Liver (tissue), 3 donors: ENCODE measurements at regions not wholly inside any gene's neighbourhood (a gene's known extent, or its start where the extent isn't known, plus 50 kb on each side); places are given as distances from the start of the nearest gene placed in this dataset.

Experiments used
- HNF4G ChIP-seq: IDR thresholded peaks from 2 replicates; pipeline ENCODE4 v1.6.1; 2016; ENCODE audit warnings: antibody characterized with exemption
- SP1 ChIP-seq: IDR thresholded peaks from 2 replicates; pipeline ENCODE4 v1.6.1; 2018; ENCODE audit warnings: antibody characterized with exemption, mild to moderate bottlenecking
- TAF1 ChIP-seq: conservative IDR thresholded peaks from 2 replicates; pipeline ENCODE4 v1.6.1; 2016; ENCODE audit warnings: antibody characterized with exemption, mild to moderate bottlenecking
- YY1 ChIP-seq: IDR thresholded peaks from 2 replicates; pipeline ENCODE4 v1.6.1; 2016; ENCODE audit warnings: antibody characterized with exemption, mild to moderate bottlenecking
- TF ChIP-seq, protein P1 (sequence below): fragments of 150-350 bp; IDR thresholded peaks from 2 replicates; pipeline ENCODE4 v1.5.1; 2017; ENCODE audit warnings: improper control_type of control experiment, low read depth, low read length; ENCODE audit not compliant: missing input control
- TF ChIP-seq, protein P2 (sequence below): IDR thresholded peaks from 2 replicates; pipeline ENCODE4 v1.6.1; 2016; ENCODE audit warnings: antibody characterized with exemption
- donor health status: healthy.
- donor health status: healthy.

GRCh38 chr18:34549367-34549766, 160.7 kb upstream of the DTNA start:
- TF ChIP-seq YY1: no peak
- TF ChIP-seq TAF1: no peak
- TF ChIP-seq, protein P1, sequence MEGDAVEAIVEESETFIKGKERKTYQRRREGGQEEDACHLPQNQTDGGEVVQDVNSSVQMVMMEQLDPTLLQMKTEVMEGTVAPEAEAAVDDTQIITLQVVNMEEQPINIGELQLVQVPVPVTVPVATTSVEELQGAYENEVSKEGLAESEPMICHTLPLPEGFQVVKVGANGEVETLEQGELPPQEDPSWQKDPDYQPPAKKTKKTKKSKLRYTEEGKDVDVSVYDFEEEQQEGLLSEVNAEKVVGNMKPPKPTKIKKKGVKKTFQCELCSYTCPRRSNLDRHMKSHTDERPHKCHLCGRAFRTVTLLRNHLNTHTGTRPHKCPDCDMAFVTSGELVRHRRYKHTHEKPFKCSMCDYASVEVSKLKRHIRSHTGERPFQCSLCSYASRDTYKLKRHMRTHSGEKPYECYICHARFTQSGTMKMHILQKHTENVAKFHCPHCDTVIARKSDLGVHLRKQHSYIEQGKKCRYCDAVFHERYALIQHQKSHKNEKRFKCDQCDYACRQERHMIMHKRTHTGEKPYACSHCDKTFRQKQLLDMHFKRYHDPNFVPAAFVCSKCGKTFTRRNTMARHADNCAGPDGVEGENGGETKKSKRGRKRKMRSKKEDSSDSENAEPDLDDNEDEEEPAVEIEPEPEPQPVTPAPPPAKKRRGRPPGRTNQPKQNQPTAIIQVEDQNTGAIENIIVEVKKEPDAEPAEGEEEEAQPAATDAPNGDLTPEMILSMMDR: no peak
- TF ChIP-seq HNF4G: no peak
- TF ChIP-seq, protein P2, sequence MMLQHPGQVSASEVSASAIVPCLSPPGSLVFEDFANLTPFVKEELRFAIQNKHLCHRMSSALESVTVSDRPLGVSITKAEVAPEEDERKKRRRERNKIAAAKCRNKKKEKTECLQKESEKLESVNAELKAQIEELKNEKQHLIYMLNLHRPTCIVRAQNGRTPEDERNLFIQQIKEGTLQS: no peak
- no peak for TF ChIP-seq SP1
